ENCODE measurements at regions not wholly inside any gene's neighbourhood (a gene's known extent, or its start where the extent isn't known, plus 50 kb on each side); places are given as distances from the start of the nearest gene placed in this dataset.
A peak's percentile ranks its signal among the peaks of the same experiment; 100 is the strongest.

DNA sequence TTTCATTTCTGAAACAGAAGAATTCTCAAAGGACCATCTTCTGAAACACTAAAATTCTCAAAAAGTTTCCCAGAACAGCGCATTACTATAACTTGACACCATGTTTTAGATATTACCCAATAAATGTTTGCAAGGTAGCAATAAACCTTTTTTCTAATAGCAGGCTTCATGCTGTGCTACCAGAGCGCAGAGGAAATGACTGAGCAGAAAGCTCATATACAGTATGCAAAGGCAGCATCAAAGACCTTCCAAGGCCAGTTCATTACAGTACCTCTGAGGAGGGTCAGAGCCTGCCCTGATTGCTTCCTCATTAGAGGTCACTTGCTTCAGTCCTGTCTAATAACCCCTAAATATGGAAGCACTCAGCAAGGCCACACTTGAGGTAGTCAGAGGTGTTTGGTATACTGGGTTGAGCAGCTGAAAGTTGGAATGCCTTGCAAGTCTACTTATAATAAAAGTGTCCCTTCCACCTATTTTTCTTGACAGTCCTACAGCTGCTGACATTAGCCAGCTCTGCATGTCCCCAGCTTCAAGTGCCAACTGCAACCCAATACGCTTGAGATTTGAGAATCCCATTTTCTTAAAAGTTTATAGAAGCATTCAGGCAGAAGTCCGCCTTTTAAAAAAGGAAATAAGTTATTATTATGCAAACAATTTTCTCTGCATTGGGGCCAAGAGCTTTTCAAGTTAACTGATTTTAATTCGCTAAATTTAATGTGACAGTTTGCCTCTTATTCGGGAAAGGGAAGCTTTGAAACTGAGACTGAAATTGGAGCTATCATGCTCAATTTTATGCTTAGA, 207.2 kb downstream of the ZC3H11B start:
- no peaks in the 10 kb centered on the region for H3K27me3 ChIP-seq
- no peaks in the 10 kb centered on the region for H3K9me3 ChIP-seq
- DNase-seq (no peak), ATAC-seq (no peak)
- H3K27ac ChIP-seq, result no peak overlapping the region
- H3K4me1 ChIP-seq, result peaks cover 4% of the 10 kb centered on the region
- no peak overlapping the region for H3K4me3 ChIP-seq
- H3K36me3 ChIP-seq, result no peaks in the 10 kb centered on the region
- intact Hi-C loops (cut with DNase I), result no loop called here
- TF ChIP-seq, protein P1, sequence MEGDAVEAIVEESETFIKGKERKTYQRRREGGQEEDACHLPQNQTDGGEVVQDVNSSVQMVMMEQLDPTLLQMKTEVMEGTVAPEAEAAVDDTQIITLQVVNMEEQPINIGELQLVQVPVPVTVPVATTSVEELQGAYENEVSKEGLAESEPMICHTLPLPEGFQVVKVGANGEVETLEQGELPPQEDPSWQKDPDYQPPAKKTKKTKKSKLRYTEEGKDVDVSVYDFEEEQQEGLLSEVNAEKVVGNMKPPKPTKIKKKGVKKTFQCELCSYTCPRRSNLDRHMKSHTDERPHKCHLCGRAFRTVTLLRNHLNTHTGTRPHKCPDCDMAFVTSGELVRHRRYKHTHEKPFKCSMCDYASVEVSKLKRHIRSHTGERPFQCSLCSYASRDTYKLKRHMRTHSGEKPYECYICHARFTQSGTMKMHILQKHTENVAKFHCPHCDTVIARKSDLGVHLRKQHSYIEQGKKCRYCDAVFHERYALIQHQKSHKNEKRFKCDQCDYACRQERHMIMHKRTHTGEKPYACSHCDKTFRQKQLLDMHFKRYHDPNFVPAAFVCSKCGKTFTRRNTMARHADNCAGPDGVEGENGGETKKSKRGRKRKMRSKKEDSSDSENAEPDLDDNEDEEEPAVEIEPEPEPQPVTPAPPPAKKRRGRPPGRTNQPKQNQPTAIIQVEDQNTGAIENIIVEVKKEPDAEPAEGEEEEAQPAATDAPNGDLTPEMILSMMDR (IDR thresholded peaks at IDR 0.05), result no peak

DNA sequence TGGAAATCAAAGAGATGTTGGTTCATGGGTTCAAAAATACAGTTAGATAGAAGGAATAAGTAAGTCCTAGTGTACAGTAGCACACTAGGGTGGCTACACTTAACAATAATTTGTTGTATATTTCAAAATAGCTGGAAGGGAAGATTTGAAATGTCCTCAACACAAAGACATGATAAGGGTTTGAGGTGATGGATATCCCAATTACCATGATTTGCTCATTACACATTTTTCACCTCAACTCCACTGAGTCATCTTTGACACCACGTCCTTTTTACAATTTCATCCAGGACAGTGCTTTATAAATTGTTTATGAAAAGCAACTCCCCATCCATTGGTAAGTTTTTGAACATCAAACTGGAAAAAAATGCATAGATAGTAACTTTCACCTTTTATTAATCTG, 208.3 kb downstream of the ZC3H11B start:
- DNase-seq (no peak), ATAC-seq (no peak)
- H3K9me3 ChIP-seq, result no peaks in the 10 kb centered on the region
- intact Hi-C loops (cut with DNase I), result no loop called here
- no peaks in the 10 kb centered on the region for H3K36me3 ChIP-seq
- TF ChIP-seq, protein P1 (IDR thresholded peaks at IDR 0.05), result no peak
- H3K4me1 ChIP-seq, result peaks cover 4% of the 10 kb centered on the region
- no peak overlapping the region for H3K27ac ChIP-seq
- H3K4me3 ChIP-seq, result no peak overlapping the region
- no peaks in the 10 kb centered on the region for H3K27me3 ChIP-seq

DNA sequence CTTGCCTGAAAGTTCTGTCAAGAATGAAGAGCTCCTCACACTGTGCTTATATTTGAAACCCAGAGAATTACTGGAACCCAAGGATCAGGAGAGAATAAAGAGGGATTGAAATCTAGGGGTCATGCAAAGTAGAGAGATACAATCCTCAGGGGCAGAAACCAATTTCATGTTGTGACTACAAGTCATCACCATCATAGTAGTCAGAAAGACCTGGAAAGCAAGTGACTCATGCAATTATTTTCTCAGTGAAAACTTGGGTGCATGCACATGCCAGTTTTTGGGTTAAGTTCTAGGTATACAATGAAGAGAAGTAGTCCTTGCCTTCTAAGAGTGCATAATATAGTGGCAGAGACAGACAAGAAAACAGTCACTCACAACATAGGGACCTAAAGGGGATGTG, 210.0 kb downstream of the ZC3H11B start:
- DNase-seq, result no peak
- TF ChIP-seq, protein P1 (IDR thresholded peaks at IDR 0.05), result no peak
- H3K4me1 ChIP-seq, result peaks cover 4% of the 10 kb centered on the region
- no peak overlapping the region for H3K27ac ChIP-seq
- H3K9me3 ChIP-seq, result no peaks in the 10 kb centered on the region
- no peaks in the 10 kb centered on the region for H3K27me3 ChIP-seq
- no peak for ATAC-seq
- intact Hi-C loops (cut with DNase I), result no loop called here
- H3K36me3 ChIP-seq, result no peaks in the 10 kb centered on the region
- no peak overlapping the region for H3K4me3 ChIP-seq

GRCh38 chr1:219401724-219402625, 210.9 kb downstream of the ZC3H11B start:
- no peaks in the 10 kb centered on the region for H3K27me3 ChIP-seq
- H3K9me3 ChIP-seq, result peaks cover 1% of the 10 kb centered on the region
- H3K36me3 ChIP-seq, result no peaks in the 10 kb centered on the region
- intact Hi-C loops (cut with DNase I), result no loop called here
- DNase-seq (no peak), ATAC-seq (no peak)
- TF ChIP-seq, protein P1 (IDR thresholded peaks at IDR 0.05), result no peak
- H3K4me1 ChIP-seq, result peaks cover 4% of the 10 kb centered on the region
- no peak overlapping the region for H3K4me3 ChIP-seq
- no peak overlapping the region for H3K27ac ChIP-seq

DNA sequence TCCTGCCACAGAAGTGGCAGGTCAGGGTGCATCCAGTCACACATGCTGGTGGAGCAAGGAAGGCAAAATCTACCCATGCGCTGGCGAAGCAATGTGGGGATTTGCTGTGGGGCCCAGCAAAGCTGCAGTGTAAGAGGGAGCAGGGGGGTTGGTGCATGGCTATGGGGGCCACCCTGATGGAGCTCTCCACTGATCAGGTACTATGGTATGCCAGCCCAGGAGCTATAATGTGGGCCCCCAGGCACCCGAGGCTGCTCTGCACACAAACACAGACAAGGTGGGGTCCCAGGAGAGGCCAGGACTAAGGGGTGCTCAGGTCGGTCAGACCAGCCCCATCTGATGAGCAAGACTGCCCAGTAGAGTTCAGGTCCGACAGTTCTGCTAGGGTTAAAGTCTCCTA, 213.5 kb downstream of the ZC3H11B start:
- peaks cover 12% of the 10 kb centered on the region for H3K9me3 ChIP-seq
- H3K27me3 ChIP-seq, result no peaks in the 10 kb centered on the region
- no peak for DNase-seq
- no peaks in the 10 kb centered on the region for H3K36me3 ChIP-seq
- peak; percentile 29 for ATAC-seq
- TF ChIP-seq, protein P1 (IDR thresholded peaks at IDR 0.05), result no peak
- intact Hi-C loops (cut with DNase I), result no loop called here
- peaks cover 4% of the 10 kb centered on the region for H3K4me1 ChIP-seq
- H3K4me3 ChIP-seq, result no peak overlapping the region
- H3K27ac ChIP-seq, result no peak overlapping the region

All from upper lobe of right lung (tissue), 1 donor.